ENCODE measurements at regions not wholly inside any gene's neighbourhood (a gene's known extent, or its start where the extent isn't known, plus 50 kb on each side); places are given as distances from the start of the nearest gene placed in this dataset.

- Histone ChIP-seq H3K27me3 (ENCODE audit: low read depth, low read length) (peaks cover 33% of the 10 kb centered on the region), H3K4me2 (ENCODE audit: low read length) (no peak overlapping the region), H3K79me2 (ENCODE audit: low read length) (no peaks in the 10 kb centered on the region), H3K27ac (ENCODE audit: low read length) (no peak overlapping the region), H3K4me3 (ENCODE audit: low read length) (no peak overlapping the region), H3K36me3 (replicated peaks; ENCODE audit: low read depth, low read length) (no peaks in the 10 kb centered on the region), H3K4me1 (ENCODE audit: low read length) (peaks cover 25% of the 10 kb centered on the region), H3K9me3 (ENCODE audit: insufficient read depth, low read length) (no peaks in the 10 kb centered on the region), H3K9ac (ENCODE audit: low read length) (no peak overlapping the region), H4K20me1 (ENCODE audit: insufficient read depth, low read length) (no peaks in the 10 kb centered on the region), H2AFZ (ENCODE audit: low read depth, low read length) (no peak overlapping the region)
- TF ChIP-seq CTCF (IDR thresholded peaks at IDR 0.05; ENCODE audit: low read depth, low read length): no peak
- TF ChIP-seq EZH2phosphoT487 (IDR thresholded peaks at IDR 0.05; ENCODE audit: low read depth): no peak
Measured at GRCh38 chr18:57954935-57955334, 89.1 kb upstream of the NEDD4L start.

GRCh38 chr18:57953883-57954282 lies 90.1 kb upstream of the NEDD4L start:
- TF ChIP-seq EZH2phosphoT487 (IDR thresholded peaks at IDR 0.05; ENCODE audit: low read depth) (no peak), CTCF (IDR thresholded peaks at IDR 0.05; ENCODE audit: low read depth, low read length) (no peak)
- H3K4me3 ChIP-seq (ENCODE audit: low read length): no peak overlapping the region
- H3K36me3 ChIP-seq (replicated peaks; ENCODE audit: low read depth, low read length): no peaks in the 10 kb centered on the region
- H3K4me2 ChIP-seq (ENCODE audit: low read length): no peak overlapping the region
- no peaks in the 10 kb centered on the region for H4K20me1 ChIP-seq (ENCODE audit: insufficient read depth, low read length)
- H3K27ac ChIP-seq (ENCODE audit: low read length): no peak overlapping the region
- no peaks in the 10 kb centered on the region for H3K9me3 ChIP-seq (ENCODE audit: insufficient read depth, low read length)
- H3K9ac ChIP-seq (ENCODE audit: low read length): no peak overlapping the region
- H3K4me1 ChIP-seq (ENCODE audit: low read length): peaks cover 18% of the 10 kb centered on the region
- H3K27me3 ChIP-seq (ENCODE audit: low read depth, low read length): peaks cover 33% of the 10 kb centered on the region
- no peak overlapping the region for H2AFZ ChIP-seq (ENCODE audit: low read depth, low read length)
- H3K79me2 ChIP-seq (ENCODE audit: low read length): no peaks in the 10 kb centered on the region

GRCh38 chr18:57951999-57952774 lies 91.8 kb upstream of the NEDD4L start:
- no peaks in the 10 kb centered on the region for H3K79me2 ChIP-seq (ENCODE audit: low read length)

More at GRCh38 chr18:57951999-57952774, 91.8 kb upstream of the NEDD4L start:
- H3K36me3 ChIP-seq (replicated peaks; ENCODE audit: low read depth, low read length): no peaks in the 10 kb centered on the region
- H3K9ac ChIP-seq (ENCODE audit: low read length): no peak overlapping the region
- H3K4me3 ChIP-seq (ENCODE audit: low read length): no peak overlapping the region
- TF ChIP-seq EZH2phosphoT487 (IDR thresholded peaks at IDR 0.05; ENCODE audit: low read depth) (no peak), CTCF (IDR thresholded peaks at IDR 0.05; ENCODE audit: low read depth, low read length) (no peak)
- H4K20me1 ChIP-seq (ENCODE audit: insufficient read depth, low read length): no peaks in the 10 kb centered on the region
- H3K27me3 ChIP-seq (ENCODE audit: low read depth, low read length): peaks cover 22% of the 10 kb centered on the region
- H3K4me2 ChIP-seq (ENCODE audit: low read length): no peak overlapping the region
- H3K4me1 ChIP-seq (ENCODE audit: low read length): peaks cover 19% of the 10 kb centered on the region
- H3K27ac ChIP-seq (ENCODE audit: low read length): no peak overlapping the region
- H2AFZ ChIP-seq (ENCODE audit: low read depth, low read length): no peak overlapping the region
- no peaks in the 10 kb centered on the region for H3K9me3 ChIP-seq (ENCODE audit: insufficient read depth, low read length)
